ENCODE measurements at regions not wholly inside any gene's neighbourhood (a gene's known extent, or its start where the extent isn't known, plus 50 kb on each side); places are given as distances from the start of the nearest gene placed in this dataset.

GRCh38 chr3:28109829-28110228 lies 131.6 kb upstream of the CMC1 start:
- Histone ChIP-seq H3K9ac (ENCODE audit: low read depth, low read length) (no peak overlapping the region), H3K36me3 (ENCODE audit: insufficient read depth, low read length) (no peaks in the 10 kb centered on the region), H3K27me3 (ENCODE audit: control insufficient read depth, insufficient read depth, low read length) (no peaks in the 10 kb centered on the region), H3K4me3 (ENCODE audit: low read length) (no peak overlapping the region), H3K9me3 (replicated peaks; ENCODE audit: low read length) (no peaks in the 10 kb centered on the region), H3K4me1 (ENCODE audit: control insufficient read depth, insufficient read depth, low read length) (no peaks in the 10 kb centered on the region), H3K4me2 (ENCODE audit: low read length) (no peak overlapping the region)

- Histone ChIP-seq H3K4me2 (ENCODE audit: low read length) (no peak overlapping the region), H3K9ac (ENCODE audit: low read depth, low read length) (no peak overlapping the region), H3K9me3 (replicated peaks; ENCODE audit: low read length) (no peaks in the 10 kb centered on the region), H3K36me3 (ENCODE audit: insufficient read depth, low read length) (no peaks in the 10 kb centered on the region), H3K27me3 (ENCODE audit: control insufficient read depth, insufficient read depth, low read length) (no peaks in the 10 kb centered on the region), H3K4me3 (ENCODE audit: low read length) (no peak overlapping the region), H3K4me1 (ENCODE audit: control insufficient read depth, insufficient read depth, low read length) (no peaks in the 10 kb centered on the region)
Measured at GRCh38 chr3:28110869-28111268, 130.6 kb upstream of the CMC1 start.

- H3K4me2 ChIP-seq (ENCODE audit: low read length), result no peak overlapping the region
- no peaks in the 10 kb centered on the region for H3K4me1 ChIP-seq (ENCODE audit: control insufficient read depth, insufficient read depth, low read length)
- H3K4me3 ChIP-seq (ENCODE audit: low read length), result no peak overlapping the region
- H3K9me3 ChIP-seq (replicated peaks; ENCODE audit: low read length), result no peaks in the 10 kb centered on the region
- no peaks in the 10 kb centered on the region for H3K27me3 ChIP-seq (ENCODE audit: control insufficient read depth, insufficient read depth, low read length)
- no peaks in the 10 kb centered on the region for H3K36me3 ChIP-seq (ENCODE audit: insufficient read depth, low read length)
- H3K9ac ChIP-seq (ENCODE audit: low read depth, low read length), result no peak overlapping the region
Measured at GRCh38 chr3:28114893-28115292, 126.5 kb upstream of the CMC1 start.

DNA sequence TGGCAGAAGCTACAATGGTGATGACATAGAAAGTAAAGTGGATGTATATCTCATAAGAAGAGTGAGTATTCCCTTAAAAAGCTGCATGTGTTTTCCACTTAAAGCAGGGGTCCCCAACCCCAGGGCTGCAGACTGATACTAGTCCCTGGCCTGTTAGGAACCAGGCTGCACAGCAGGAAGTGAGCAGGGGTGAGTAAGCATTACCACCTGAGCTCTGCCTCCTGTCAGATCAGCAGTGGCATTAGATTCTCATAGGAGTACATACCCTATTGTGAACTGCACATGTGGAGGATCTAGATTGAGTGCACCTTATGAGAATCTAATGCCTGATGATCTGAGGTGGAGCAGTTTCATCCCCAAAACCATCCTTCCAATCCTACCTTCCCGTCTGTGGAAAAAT lies 126.1 kb upstream of the CMC1 start:
- H3K36me3 ChIP-seq (ENCODE audit: insufficient read depth, low read length), result no peaks in the 10 kb centered on the region
- no peak overlapping the region for H3K9ac ChIP-seq (ENCODE audit: low read depth, low read length)
- no peaks in the 10 kb centered on the region for H3K4me1 ChIP-seq (ENCODE audit: control insufficient read depth, insufficient read depth, low read length)
- H3K4me2 ChIP-seq (ENCODE audit: low read length), result no peak overlapping the region
- H3K4me3 ChIP-seq (ENCODE audit: low read length), result no peak overlapping the region
- no peaks in the 10 kb centered on the region for H3K27me3 ChIP-seq (ENCODE audit: control insufficient read depth, insufficient read depth, low read length)
- H3K9me3 ChIP-seq (replicated peaks; ENCODE audit: low read length), result no peaks in the 10 kb centered on the region

DNA sequence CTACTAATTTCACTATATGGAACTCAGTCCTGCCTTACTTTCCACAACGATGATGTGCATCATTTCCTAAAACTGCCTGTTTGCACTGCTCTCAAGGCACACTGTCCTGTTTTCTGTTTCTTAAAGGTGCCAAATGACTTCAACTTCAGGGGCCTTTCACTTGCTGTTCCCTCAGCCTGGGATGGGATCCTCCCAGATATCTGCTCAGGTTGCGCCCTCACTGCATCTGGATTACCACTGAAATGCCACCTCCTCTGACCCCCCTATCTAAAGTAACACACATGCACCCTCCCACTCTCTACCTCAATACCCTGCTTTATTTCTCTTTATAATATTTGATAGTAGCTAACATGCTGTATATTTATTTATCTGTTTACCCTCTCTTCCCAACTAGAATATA lies 123.8 kb upstream of the CMC1 start:
- H3K4me2 ChIP-seq (ENCODE audit: low read length), result no peak overlapping the region
- peaks cover 7% of the 10 kb centered on the region for H3K4me1 ChIP-seq (ENCODE audit: control insufficient read depth, insufficient read depth, low read length)
- no peak overlapping the region for H3K9ac ChIP-seq (ENCODE audit: low read depth, low read length)
- H3K27me3 ChIP-seq (ENCODE audit: control insufficient read depth, insufficient read depth, low read length), result no peaks in the 10 kb centered on the region
- no peak overlapping the region for H3K4me3 ChIP-seq (ENCODE audit: low read length)
- H3K9me3 ChIP-seq (replicated peaks; ENCODE audit: low read length), result no peaks in the 10 kb centered on the region
- H3K36me3 ChIP-seq (ENCODE audit: insufficient read depth, low read length), result no peaks in the 10 kb centered on the region

DNA sequence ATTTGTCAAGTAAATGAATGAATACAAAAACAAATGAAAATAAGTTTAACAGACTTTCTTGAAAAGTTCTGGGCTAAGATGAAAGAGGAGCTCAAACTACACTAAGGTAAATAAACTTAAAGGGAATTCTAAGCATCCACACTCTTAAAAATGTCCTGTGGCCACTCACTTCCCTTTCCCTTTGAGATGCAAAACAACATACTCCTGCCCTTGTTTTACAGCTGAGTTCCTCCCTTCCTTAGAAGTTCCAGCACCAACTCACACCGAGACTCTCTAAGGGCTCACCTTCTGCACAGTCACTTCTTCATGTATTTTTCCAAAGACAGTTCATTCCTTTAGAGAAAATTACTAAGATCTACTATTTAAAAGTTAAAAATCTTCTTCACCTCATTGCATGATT lies 123.3 kb upstream of the CMC1 start:
- Histone ChIP-seq H3K4me3 (ENCODE audit: low read length) (no peak overlapping the region), H3K4me1 (ENCODE audit: control insufficient read depth, insufficient read depth, low read length) (peaks cover 7% of the 10 kb centered on the region), H3K9ac (ENCODE audit: low read depth, low read length) (no peak overlapping the region), H3K4me2 (ENCODE audit: low read length) (no peak overlapping the region), H3K27me3 (ENCODE audit: control insufficient read depth, insufficient read depth, low read length) (no peaks in the 10 kb centered on the region), H3K9me3 (replicated peaks; ENCODE audit: low read length) (no peaks in the 10 kb centered on the region), H3K36me3 (ENCODE audit: insufficient read depth, low read length) (no peaks in the 10 kb centered on the region)

GRCh38 chr3:28122227-28122626 lies 119.2 kb upstream of the CMC1 start:
- H3K36me3 ChIP-seq (ENCODE audit: insufficient read depth, low read length), result no peaks in the 10 kb centered on the region
- H3K4me1 ChIP-seq (ENCODE audit: control insufficient read depth, insufficient read depth, low read length), result peaks cover 7% of the 10 kb centered on the region
- H3K4me2 ChIP-seq (ENCODE audit: low read length), result no peak overlapping the region
- no peaks in the 10 kb centered on the region for H3K9me3 ChIP-seq (replicated peaks; ENCODE audit: low read length)
- H3K9ac ChIP-seq (ENCODE audit: low read depth, low read length), result no peak overlapping the region
- no peaks in the 10 kb centered on the region for H3K27me3 ChIP-seq (ENCODE audit: control insufficient read depth, insufficient read depth, low read length)
- no peak overlapping the region for H3K4me3 ChIP-seq (ENCODE audit: low read length)

DNA sequence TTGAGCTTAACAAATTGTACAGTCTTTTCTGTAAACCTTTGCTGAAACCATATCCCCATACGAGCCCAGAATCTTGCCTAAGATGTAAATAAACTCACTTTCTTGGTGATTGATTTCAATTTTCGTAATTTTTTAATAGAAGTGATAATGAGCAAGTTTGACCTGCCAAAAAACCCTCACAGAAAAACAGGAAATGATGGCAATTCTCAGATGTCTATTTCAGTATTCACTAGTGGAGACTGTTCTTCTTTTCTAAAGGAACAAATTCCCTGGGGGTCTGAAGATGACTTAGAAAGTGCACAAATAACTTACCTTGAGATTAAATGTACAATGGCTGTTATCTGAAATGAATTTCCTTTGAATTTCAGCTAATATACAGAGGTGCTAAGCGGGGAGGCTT lies 116.5 kb upstream of the CMC1 start:
- no peak overlapping the region for H3K4me3 ChIP-seq (ENCODE audit: low read length)
- H3K4me2 ChIP-seq (ENCODE audit: low read length), result no peak overlapping the region
- H3K36me3 ChIP-seq (ENCODE audit: insufficient read depth, low read length), result no peaks in the 10 kb centered on the region
- no peak overlapping the region for H3K9ac ChIP-seq (ENCODE audit: low read depth, low read length)
- no peaks in the 10 kb centered on the region for H3K27me3 ChIP-seq (ENCODE audit: control insufficient read depth, insufficient read depth, low read length)
- peaks cover 7% of the 10 kb centered on the region for H3K4me1 ChIP-seq (ENCODE audit: control insufficient read depth, insufficient read depth, low read length)
- H3K9me3 ChIP-seq (replicated peaks; ENCODE audit: low read length), result no peaks in the 10 kb centered on the region

DNA sequence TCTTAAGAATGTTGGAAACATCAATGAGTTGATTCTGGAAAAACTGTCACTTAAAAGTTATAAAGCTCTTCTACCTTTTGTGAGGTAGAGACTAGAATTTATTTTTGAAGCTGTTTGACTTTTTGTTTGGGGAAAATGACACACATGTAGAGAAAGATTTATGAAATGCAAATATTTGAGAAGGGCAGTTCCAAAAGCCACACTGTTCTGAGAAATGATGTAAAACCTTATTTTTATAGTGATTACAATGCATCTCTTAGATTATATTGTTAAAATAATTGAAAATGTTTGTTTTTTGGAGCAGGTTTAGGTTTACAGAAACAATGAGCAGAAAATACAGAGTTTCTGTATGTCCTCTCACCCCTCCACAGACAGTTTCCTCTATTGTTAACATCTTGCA lies 116.1 kb upstream of the CMC1 start:
- Histone ChIP-seq H3K4me3 (ENCODE audit: low read length) (no peak overlapping the region), H3K36me3 (ENCODE audit: insufficient read depth, low read length) (no peaks in the 10 kb centered on the region), H3K27me3 (ENCODE audit: control insufficient read depth, insufficient read depth, low read length) (no peaks in the 10 kb centered on the region), H3K4me1 (ENCODE audit: control insufficient read depth, insufficient read depth, low read length) (peaks cover 7% of the 10 kb centered on the region), H3K9me3 (replicated peaks; ENCODE audit: low read length) (no peaks in the 10 kb centered on the region), H3K4me2 (ENCODE audit: low read length) (no peak overlapping the region), H3K9ac (ENCODE audit: low read depth, low read length) (no peak overlapping the region)

- H3K9ac ChIP-seq (ENCODE audit: low read depth, low read length), result no peak overlapping the region
Measured at GRCh38 chr3:28130836-28131235, 110.6 kb upstream of the CMC1 start.

DNA sequence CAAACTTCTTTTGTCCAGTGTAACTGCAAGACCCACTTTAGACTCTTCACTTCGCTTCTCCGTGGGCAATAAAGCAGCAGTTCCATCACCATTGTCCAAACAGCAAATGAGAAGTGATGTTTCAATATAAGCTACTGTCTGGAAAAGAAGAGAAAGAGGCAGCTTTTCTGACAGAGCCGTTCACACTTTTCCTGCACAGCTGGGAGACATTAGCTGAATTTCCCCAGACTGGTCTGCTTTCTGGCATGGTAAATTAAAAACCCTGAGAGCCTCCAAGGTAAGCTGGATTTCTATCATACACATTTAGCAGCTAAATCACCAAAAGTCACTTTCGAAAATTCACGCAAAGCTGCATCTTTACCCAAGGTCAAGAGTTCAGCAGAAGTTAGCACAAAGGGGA lies 108.5 kb upstream of the CMC1 start:
- Histone ChIP-seq H3K4me3 (ENCODE audit: low read length) (no peak overlapping the region), H3K36me3 (ENCODE audit: insufficient read depth, low read length) (no peaks in the 10 kb centered on the region), H3K9ac (ENCODE audit: low read depth, low read length) (no peak overlapping the region), H3K4me1 (ENCODE audit: control insufficient read depth, insufficient read depth, low read length) (no peaks in the 10 kb centered on the region), H3K27me3 (ENCODE audit: control insufficient read depth, insufficient read depth, low read length) (no peaks in the 10 kb centered on the region), H3K9me3 (replicated peaks; ENCODE audit: low read length) (no peaks in the 10 kb centered on the region), H3K4me2 (ENCODE audit: low read length) (no peak overlapping the region)

More at GRCh38 chr3:28130836-28131235, 110.6 kb upstream of the CMC1 start:
- Histone ChIP-seq H3K4me2 (ENCODE audit: low read length) (no peak overlapping the region), H3K4me1 (ENCODE audit: control insufficient read depth, insufficient read depth, low read length) (no peaks in the 10 kb centered on the region), H3K27me3 (ENCODE audit: control insufficient read depth, insufficient read depth, low read length) (no peaks in the 10 kb centered on the region), H3K4me3 (ENCODE audit: low read length) (no peak overlapping the region), H3K36me3 (ENCODE audit: insufficient read depth, low read length) (no peaks in the 10 kb centered on the region), H3K9me3 (replicated peaks; ENCODE audit: low read length) (no peaks in the 10 kb centered on the region)

- Histone ChIP-seq H3K9ac (ENCODE audit: low read depth, low read length) (no peak overlapping the region), H3K36me3 (ENCODE audit: insufficient read depth, low read length) (no peaks in the 10 kb centered on the region), H3K4me2 (ENCODE audit: low read length) (no peak overlapping the region), H3K4me1 (ENCODE audit: control insufficient read depth, insufficient read depth, low read length) (peaks cover 4% of the 10 kb centered on the region), H3K4me3 (ENCODE audit: low read length) (no peak overlapping the region), H3K9me3 (replicated peaks; ENCODE audit: low read length) (no peaks in the 10 kb centered on the region), H3K27me3 (ENCODE audit: control insufficient read depth, insufficient read depth, low read length) (no peaks in the 10 kb centered on the region)
Measured at GRCh38 chr3:28134198-28134597, 107.2 kb upstream of the CMC1 start.

Data from skeletal muscle satellite cell (primary cell).